Activated naive CD4-positive, alpha-beta T cell treated with anti-CD3 and anti-CD28 coated beads for 36 hours (primary cell): ENCODE measurements at regions not wholly inside any gene's neighbourhood (a gene's known extent, or its start where the extent isn't known, plus 50 kb on each side); places are given as distances from the start of the nearest gene placed in this dataset.

Experiments
- CTCF ChIA-PET: fragments of 350-600 bp; sonication (Branson Sonifier 250); formaldehyde crosslinking; loops from one replicate; lab custom pipeline; 2021; ENCODE audit warnings: antibody characterized with exemption; lab: Charles Lee
- DNase-seq: peaks from one replicate; pipeline ENCODE4 v3.0.0-alpha.2; 2020
- H3K27ac Mint-ChIP-seq: one replicate; pipeline ENCODE4 v1.8.0; 2021; ENCODE audit warnings: mild to moderate bottlenecking, mixed read lengths
- H3K27me3 Mint-ChIP-seq: one replicate; pipeline ENCODE4 v1.8.0; 2021; ENCODE audit warnings: low read depth, mixed read lengths
- H3K36me3 Mint-ChIP-seq: one replicate; pipeline ENCODE4 v1.8.0; 2021; ENCODE audit warnings: low read depth, mixed read lengths
- H3K4me1 Mint-ChIP-seq: one replicate; pipeline ENCODE4 v1.8.0; 2021; ENCODE audit warnings: low read depth, mixed read lengths
- H3K4me3 Mint-ChIP-seq: one replicate; pipeline ENCODE4 v1.8.0; 2021; ENCODE audit warnings: mild to moderate bottlenecking, moderate library complexity, mixed read lengths
- H3K9me3 Mint-ChIP-seq: one replicate; pipeline ENCODE4 v1.8.0; 2021; ENCODE audit warnings: mixed read lengths
- intact Hi-C: fragments of 100-400 bp; cut with micrococcal nuclease; formaldehyde crosslinking; loops from one replicate; pipeline ENCODE4 v1.15.1; 2023

DNA sequence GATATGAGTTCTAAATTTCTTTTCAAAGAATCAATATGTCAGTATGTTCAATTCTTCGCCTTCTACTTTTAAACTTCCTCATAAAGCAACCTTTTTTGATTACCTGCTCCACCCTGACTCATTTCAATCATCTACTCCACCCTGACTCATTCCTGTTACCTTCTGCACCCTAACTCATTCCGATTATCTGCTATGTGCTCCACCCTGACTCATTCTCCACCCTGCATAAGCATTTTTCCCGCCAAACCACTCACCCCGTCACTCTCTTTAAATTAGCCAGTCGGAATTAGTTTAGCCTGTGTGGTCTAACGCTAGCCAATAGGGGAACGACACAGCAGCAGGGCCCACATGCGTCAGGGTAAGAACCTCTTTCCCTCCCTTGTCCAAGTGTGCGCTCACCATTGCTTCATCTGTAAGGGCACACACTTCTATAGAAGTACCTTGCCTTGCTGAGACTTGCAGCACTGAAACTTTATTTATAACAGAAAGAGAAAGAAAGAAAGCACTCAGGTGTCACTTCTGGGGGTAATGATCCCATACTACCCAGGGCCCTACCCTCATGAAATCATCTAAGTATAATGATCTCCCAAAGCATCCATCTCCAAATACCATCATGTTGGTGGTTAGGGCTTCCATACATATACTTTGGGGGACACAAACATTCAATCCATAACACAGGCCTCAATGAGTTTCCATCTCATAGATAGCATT lies 875.2 kb downstream of the RAPGEF2 start:
- H3K9me3 Mint-ChIP-seq: peaks cover 4% of the 10 kb centered on the region
- intact Hi-C loops: no loop called here
- CTCF ChIA-PET: no interaction called here
- no peak overlapping the region for H3K27ac Mint-ChIP-seq
- no peaks in the 10 kb centered on the region for H3K36me3 Mint-ChIP-seq
- no peak for DNase-seq
- H3K27me3 Mint-ChIP-seq: no peaks in the 10 kb centered on the region
- H3K4me1 Mint-ChIP-seq: no peaks in the 10 kb centered on the region
- H3K4me3 Mint-ChIP-seq: no peak overlapping the region

DNA sequence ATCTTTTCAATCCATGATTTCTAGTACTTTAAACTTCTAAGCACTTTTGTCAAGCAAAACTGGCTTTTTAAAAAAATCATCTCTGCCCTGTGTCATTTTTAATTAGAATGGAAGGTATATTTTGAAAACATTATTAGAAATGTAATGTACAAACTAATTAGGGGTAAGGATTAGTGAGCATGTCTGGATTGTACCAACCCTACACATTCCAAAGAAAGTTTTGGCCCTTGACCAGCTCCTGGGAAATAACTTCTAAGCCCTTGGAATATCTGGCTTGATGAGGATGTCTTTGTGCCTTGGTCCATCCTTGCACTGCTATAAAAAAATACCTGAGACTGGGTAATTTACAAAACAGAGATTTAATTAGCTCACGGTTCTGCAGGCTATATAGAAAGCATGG lies 876.5 kb downstream of the RAPGEF2 start:
- intact Hi-C loops: no loop called here
- Mint-ChIP-seq H3K4me3 (no peak overlapping the region), H3K9me3 (peaks cover 4% of the 10 kb centered on the region), H3K27ac (no peak overlapping the region), H3K27me3 (no peaks in the 10 kb centered on the region), H3K36me3 (no peaks in the 10 kb centered on the region), H3K4me1 (no peaks in the 10 kb centered on the region)
- no peak for DNase-seq
- CTCF ChIA-PET: no interaction called here

DNA sequence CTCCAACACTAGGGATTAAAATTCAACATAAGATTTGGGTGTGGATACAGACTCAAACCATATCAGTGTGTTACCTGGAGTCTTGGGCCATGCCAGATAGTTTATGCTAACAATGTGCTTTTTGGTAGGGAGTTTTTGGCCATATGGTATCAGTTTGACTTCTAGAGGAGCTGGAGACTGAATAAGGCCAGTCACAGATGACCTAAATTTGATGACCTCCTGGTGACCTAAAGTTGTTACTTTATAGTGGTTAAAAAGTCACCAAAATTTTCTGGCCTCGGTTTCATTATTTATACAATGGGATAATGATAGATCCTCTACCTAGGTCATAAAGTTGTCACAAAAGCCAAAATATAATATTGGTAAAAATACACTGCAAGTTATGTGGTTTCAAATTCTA lies 877.1 kb downstream of the RAPGEF2 start:
- Mint-ChIP-seq H3K27ac (no peak overlapping the region), H3K36me3 (no peaks in the 10 kb centered on the region), H3K4me1 (no peaks in the 10 kb centered on the region), H3K9me3 (peaks cover 4% of the 10 kb centered on the region), H3K4me3 (no peak overlapping the region), H3K27me3 (no peaks in the 10 kb centered on the region)
- DNase-seq: no peak
- CTCF ChIA-PET: no interaction called here
- intact Hi-C loops: no loop called here

DNA sequence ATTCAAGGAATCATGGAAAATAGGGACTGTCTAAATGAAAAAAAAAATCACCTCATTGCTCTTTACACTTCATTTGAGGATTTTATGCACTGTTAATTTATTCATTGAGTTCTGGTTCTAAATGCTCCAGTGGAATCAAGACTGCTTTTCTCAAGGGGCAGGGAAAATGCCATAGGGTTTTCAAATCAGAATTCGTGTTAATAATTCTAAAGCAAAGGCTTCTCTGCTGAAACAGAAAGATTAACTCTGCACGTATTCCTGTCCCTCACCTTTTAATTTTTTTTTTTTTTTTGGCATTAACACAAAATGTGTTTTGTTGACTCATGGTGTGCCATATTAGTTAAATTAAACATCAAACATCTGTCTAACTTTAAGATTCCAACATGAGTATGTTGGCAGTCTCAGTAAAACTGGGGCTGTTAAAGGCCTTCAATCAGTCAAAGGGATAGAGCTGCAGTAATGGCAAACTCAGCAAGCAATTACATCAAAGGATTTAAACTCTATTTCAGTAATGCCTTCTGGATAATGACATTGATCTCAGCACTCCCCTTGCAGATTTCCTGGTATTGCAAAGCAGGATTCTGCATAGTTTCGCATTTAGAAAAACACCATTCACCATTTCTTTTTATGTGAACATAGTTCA lies 878.1 kb downstream of the RAPGEF2 start:
- DNase-seq: no peak
- Mint-ChIP-seq H3K4me3 (no peak overlapping the region), H3K27me3 (no peaks in the 10 kb centered on the region), H3K9me3 (peaks cover 4% of the 10 kb centered on the region), H3K4me1 (no peaks in the 10 kb centered on the region), H3K36me3 (no peaks in the 10 kb centered on the region), H3K27ac (no peak overlapping the region)
- intact Hi-C loops: no loop called here
- CTCF ChIA-PET: no interaction called here

DNA sequence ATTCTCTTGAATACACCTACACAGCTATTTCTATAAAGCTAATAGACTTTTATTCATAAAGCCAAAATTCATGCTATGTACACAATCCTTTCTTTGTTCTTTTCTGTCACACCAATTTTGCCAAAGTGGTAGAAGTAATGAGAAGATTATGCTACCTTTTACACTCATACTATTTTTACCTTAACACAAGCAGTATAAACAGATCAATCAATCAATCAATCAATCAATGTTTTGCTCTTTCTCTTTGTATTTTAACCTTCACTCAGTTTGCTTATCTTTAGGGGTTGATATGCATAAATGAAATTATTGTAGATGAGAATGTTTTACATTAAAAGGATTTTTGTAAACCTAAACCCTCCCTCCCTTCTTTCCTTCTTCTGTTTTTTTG lies 878.6 kb downstream of the RAPGEF2 start:
- CTCF ChIA-PET: no interaction called here
- no peak for DNase-seq
- intact Hi-C loops: no loop called here
- H3K4me3 Mint-ChIP-seq: no peak overlapping the region
- H3K4me1 Mint-ChIP-seq: no peaks in the 10 kb centered on the region
- no peaks in the 10 kb centered on the region for H3K27me3 Mint-ChIP-seq
- peaks cover 4% of the 10 kb centered on the region for H3K9me3 Mint-ChIP-seq
- no peaks in the 10 kb centered on the region for H3K36me3 Mint-ChIP-seq
- H3K27ac Mint-ChIP-seq: no peak overlapping the region

DNA sequence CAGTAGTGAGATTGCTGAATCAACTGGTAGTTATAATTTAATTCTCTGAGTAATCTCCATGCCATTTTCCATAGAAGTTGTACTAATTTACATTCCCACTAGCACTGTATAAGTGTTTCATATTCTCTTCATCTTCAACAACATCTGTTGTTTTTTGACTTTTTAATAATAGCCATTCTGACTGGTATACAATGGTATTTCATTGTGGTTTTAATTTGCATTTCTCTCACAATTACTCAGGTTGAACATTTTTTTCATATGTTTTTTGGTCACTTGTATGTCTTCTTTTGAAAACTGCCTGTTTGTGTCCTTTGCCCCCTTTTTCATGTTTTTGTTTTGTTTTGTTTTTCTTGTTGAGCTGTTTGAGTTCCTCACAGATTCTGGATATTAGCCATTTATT lies 880.2 kb downstream of the RAPGEF2 start:
- H3K27ac Mint-ChIP-seq: no peak overlapping the region
- DNase-seq: no peak
- no peaks in the 10 kb centered on the region for H3K27me3 Mint-ChIP-seq
- CTCF ChIA-PET: no interaction called here
- no peaks in the 10 kb centered on the region for H3K36me3 Mint-ChIP-seq
- H3K9me3 Mint-ChIP-seq: peaks cover 4% of the 10 kb centered on the region
- no peaks in the 10 kb centered on the region for H3K4me1 Mint-ChIP-seq
- no peak overlapping the region for H3K4me3 Mint-ChIP-seq
- intact Hi-C loops: no loop called here

DNA sequence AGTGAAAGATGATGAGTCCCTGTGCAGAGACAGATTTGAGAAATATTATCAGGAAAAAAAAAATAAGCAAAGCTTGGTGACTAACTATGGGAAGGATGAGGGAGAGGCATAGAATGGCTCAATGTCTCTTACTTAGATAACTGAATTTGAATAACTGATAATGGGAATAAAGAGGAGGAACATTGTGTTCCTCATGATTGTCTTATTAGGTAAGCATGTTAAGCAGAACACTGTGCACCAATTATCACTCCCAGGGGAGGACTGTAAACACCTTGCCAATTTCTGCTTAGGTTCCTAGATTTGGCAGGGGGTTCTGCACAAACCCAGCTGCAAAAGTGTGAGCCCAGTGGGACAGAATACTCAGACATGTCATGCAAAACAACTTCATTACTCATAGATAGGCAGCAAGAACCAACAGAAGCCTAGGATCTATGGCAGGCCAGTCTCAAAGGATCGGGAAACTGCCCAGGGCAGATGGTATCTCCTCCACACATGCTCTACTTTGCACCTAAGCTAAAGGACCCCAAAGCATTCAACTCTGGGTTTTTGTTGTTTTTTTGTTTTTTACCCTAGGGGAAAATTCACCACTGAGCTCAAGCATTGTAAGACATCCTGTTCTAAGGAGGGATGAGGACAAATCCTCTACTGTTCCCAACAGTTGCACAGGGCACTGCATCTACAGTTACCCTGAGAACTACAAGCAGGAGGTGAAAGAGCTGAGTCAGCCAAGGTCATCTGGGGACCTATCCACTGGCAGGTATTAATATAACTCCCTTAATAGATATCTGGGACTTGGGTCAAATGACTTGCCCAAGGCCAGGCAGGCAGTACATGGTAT lies 907.0 kb downstream of the RAPGEF2 start:
- Mint-ChIP-seq H3K36me3 (no peaks in the 10 kb centered on the region), H3K9me3 (peaks cover 6% of the 10 kb centered on the region), H3K4me3 (no peak overlapping the region), H3K27me3 (no peaks in the 10 kb centered on the region), H3K4me1 (no peaks in the 10 kb centered on the region), H3K27ac (no peak overlapping the region)
- intact Hi-C loops: no loop called here
- no peak for DNase-seq
- CTCF ChIA-PET: no interaction called here

DNA sequence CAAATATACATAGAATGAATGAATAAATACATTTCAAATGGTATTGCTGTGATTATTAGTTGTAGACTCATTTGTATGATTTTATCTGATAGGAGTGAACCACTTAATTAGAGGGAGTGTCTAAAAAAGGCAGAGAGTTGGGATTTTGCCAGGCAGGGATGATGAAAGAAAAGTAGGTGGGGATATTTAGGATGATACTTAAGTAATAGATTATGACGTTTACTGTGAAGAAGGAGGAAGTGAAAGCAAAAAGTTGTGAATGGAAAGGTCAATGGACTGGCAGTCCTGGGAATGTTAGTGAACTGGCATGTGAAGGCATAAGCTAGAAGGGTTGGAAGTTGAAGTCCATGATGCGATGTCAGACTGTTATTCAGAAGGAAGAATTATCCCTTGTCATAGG lies 917.1 kb downstream of the RAPGEF2 start:
- H3K36me3 Mint-ChIP-seq: no peaks in the 10 kb centered on the region
- H3K9me3 Mint-ChIP-seq: peaks cover 6% of the 10 kb centered on the region
- intact Hi-C loops: no loop called here
- H3K4me3 Mint-ChIP-seq: no peak overlapping the region
- H3K4me1 Mint-ChIP-seq: no peaks in the 10 kb centered on the region
- CTCF ChIA-PET: no interaction called here
- H3K27ac Mint-ChIP-seq: no peak overlapping the region
- no peak for DNase-seq
- no peaks in the 10 kb centered on the region for H3K27me3 Mint-ChIP-seq

DNA sequence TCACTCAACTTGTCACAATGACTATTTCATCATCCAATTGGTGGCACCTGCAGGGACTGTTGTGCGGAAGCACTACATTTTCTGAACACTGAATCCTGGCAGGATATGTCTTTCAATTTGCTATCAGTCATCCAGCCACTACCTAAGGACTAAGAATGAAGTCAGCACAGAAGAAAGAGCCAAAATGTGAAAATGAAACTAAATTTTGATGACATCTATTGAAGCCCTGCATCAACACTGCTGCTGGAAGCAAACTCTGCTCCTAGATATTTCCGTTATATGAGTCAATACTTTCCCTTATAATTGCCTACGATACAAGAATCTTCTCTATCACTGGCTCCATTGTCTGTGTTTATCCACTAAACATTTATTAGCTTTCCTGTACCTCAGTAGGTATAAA lies 917.9 kb downstream of the RAPGEF2 start:
- Mint-ChIP-seq H3K4me1 (no peaks in the 10 kb centered on the region), H3K27me3 (no peaks in the 10 kb centered on the region), H3K9me3 (peaks cover 6% of the 10 kb centered on the region), H3K27ac (no peak overlapping the region), H3K36me3 (no peaks in the 10 kb centered on the region), H3K4me3 (no peak overlapping the region)
- no peak for DNase-seq
- CTCF ChIA-PET: no interaction called here
- intact Hi-C loops: no loop called here

DNA sequence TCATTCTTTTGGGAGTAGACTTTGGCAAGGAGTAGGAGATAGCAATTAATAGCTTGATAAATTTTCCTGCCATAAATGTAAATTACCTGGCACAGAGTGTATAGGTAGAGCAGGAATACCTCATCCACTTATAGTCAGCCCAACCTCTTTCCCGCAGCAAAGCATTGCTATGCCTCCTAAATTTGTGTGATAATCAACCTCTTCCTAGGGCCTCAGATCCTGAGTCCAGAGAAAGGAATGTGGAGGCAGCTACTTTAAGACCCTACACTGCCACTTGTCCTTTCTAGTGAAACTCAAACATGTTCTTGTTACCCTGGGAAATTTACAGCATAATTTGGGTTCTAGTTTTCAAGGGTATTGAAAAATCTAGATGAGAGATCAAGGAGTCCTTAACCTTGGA lies 919.0 kb downstream of the RAPGEF2 start:
- CTCF ChIA-PET: no interaction called here
- H3K4me1 Mint-ChIP-seq: no peaks in the 10 kb centered on the region
- no peak overlapping the region for H3K27ac Mint-ChIP-seq
- H3K36me3 Mint-ChIP-seq: no peaks in the 10 kb centered on the region
- no peak overlapping the region for H3K4me3 Mint-ChIP-seq
- intact Hi-C loops: no loop called here
- no peak for DNase-seq
- H3K27me3 Mint-ChIP-seq: no peaks in the 10 kb centered on the region
- H3K9me3 Mint-ChIP-seq: peaks cover 6% of the 10 kb centered on the region

DNA sequence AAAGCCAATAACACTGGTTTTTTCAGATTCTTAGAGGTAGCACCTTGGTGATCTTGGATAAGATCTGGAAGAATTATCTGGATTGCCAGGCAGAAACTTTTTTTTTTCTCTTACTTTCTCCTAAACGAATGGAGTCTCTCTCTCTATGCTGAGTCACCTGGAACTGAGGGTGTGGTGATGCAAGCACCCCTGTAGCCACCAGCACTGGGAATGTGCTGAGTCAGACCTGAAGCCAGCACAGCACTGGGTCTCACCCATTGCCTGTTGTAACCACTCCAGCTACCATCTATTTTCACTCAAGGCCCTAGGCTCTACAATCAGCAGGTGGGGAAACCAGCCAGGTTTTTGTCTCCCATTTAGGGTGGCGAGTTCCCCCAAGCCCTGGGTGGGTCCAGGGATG lies 923.8 kb downstream of the RAPGEF2 start:
- Mint-ChIP-seq H3K27ac (no peak overlapping the region), H3K27me3 (no peaks in the 10 kb centered on the region), H3K4me1 (no peaks in the 10 kb centered on the region), H3K36me3 (no peaks in the 10 kb centered on the region), H3K4me3 (no peak overlapping the region), H3K9me3 (no peaks in the 10 kb centered on the region)
- no peak for DNase-seq
- CTCF ChIA-PET: no interaction called here
- intact Hi-C loops: no loop called here

DNA sequence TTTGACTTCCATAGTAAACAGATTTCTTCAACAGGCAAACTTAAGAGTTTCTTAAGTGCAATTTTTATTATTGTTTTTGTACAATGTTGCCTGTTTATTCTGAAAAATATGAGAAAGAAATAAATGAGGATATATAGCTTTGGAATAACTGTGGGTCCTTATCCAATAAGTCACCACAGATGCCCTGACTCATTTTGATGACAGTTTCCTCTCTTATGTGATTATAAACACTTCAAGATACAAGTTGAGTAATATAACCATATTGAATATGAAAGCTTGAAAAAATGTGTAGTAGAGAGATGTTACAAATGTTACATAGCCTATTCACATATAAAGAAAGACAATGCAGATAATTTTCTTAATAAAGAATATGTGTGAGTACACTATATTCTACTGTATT lies 931.6 kb downstream of the RAPGEF2 start:
- CTCF ChIA-PET: interaction anchor here (0.6 kb wide), 1 partner anchor 12 kb away, joined by 3 read pairs; no protein-coding TSS in a partner anchor

More for the DNA sequence above, 931.6 kb downstream of the RAPGEF2 start:
- Mint-ChIP-seq H3K4me1 (no peaks in the 10 kb centered on the region), H3K27ac (no peak overlapping the region), H3K36me3 (no peaks in the 10 kb centered on the region), H3K9me3 (peaks cover 5% of the 10 kb centered on the region), H3K27me3 (no peaks in the 10 kb centered on the region), H3K4me3 (no peak overlapping the region)
- no peak for DNase-seq
- intact Hi-C loops: no loop called here
